ENCODE measurements at regions not wholly inside any gene's neighbourhood (a gene's known extent, or its start where the extent isn't known, plus 50 kb on each side); places are given as distances from the start of the nearest gene placed in this dataset.
A peak's percentile ranks its signal among the peaks of the same experiment; 100 is the strongest.

GRCh38 chr14:101234244-101234937 is 326.9 kb upstream of the DIO3 start:
- H3K27me3 ChIP-seq: peaks cover 0 to 37% (median 5%) of the 10 kb centered on the region in 3 donors
- no peaks in the 10 kb centered on the region for H3K36me3 ChIP-seq
- H3K27ac ChIP-seq: no peak overlapping the region
- intact Hi-C loops (cut with DNase I; ENCODE audit: low total_unique reads): no loop called here
- 72 to 78% (median 72%) methylated on average over 19 to 23 of the region's 23 CpGs for WGBS, 5 donors
- no peaks in the 10 kb centered on the region for H3K9me3 ChIP-seq
- DNase-seq: no peak
- no peak overlapping the region for H3K4me3 ChIP-seq
- peaks cover 0 to 7% (median 0%) of the 10 kb centered on the region in 4 donors for H3K4me1 ChIP-seq
- TF ChIP-seq CTCF (IDR thresholded peaks at IDR 0.05) (no peak), EP300 (IDR thresholded peaks at IDR 0.05) (no peak), POLR2A (IDR thresholded peaks at IDR 0.05) (no peak), POLR2AphosphoS5 (IDR thresholded peaks at IDR 0.05) (no peak)

GRCh38 chr14:101234999-101235334 is 326.3 kb upstream of the DIO3 start:
- Histone ChIP-seq H3K4me3 (no peak overlapping the region), H3K4me1 (peaks cover 0 to 7% (median 0%) of the 10 kb centered on the region in 4 donors), H3K9me3 (no peaks in the 10 kb centered on the region), H3K27me3 (peaks cover 0 to 39% (median 5%) of the 10 kb centered on the region in 3 donors), H3K27ac (no peak overlapping the region), H3K36me3 (no peaks in the 10 kb centered on the region)
- intact Hi-C loops (cut with DNase I; ENCODE audit: low total_unique reads): no loop called here
- WGBS, 5 donors: 80 to 92% (median 85%) methylated on average over 10 to 12 of the region's 12 CpGs
- TF ChIP-seq POLR2A (IDR thresholded peaks at IDR 0.05): no peak
- TF ChIP-seq EP300 (IDR thresholded peaks at IDR 0.05): no peak
- TF ChIP-seq CTCF (IDR thresholded peaks at IDR 0.05): no peak
- no peak for TF ChIP-seq POLR2AphosphoS5 (IDR thresholded peaks at IDR 0.05)
- DNase-seq: no peak

- TF ChIP-seq CTCF (IDR thresholded peaks at IDR 0.05): peak in 4 of 7 experiments; percentile 21 to 42 (median 26)
- no peak for TF ChIP-seq POLR2A (IDR thresholded peaks at IDR 0.05)
- no peak overlapping the region for H3K27ac ChIP-seq
- intact Hi-C loops (cut with DNase I; ENCODE audit: low total_unique reads): no loop called here
- H3K36me3 ChIP-seq: no peaks in the 10 kb centered on the region
- H3K4me3 ChIP-seq: no peak overlapping the region
- H3K27me3 ChIP-seq: peaks cover 0 to 44% (median 5%) of the 10 kb centered on the region in 3 donors
- peaks cover 0 to 3% (median 0%) of the 10 kb centered on the region in 4 donors for H3K9me3 ChIP-seq
- DNase-seq: peak; percentile 47 to 80
- WGBS, 5 donors: 61 to 66% (median 63%) methylated on average over 14 to 16 of the region's 16 CpGs
- H3K4me1 ChIP-seq: peaks cover 0 to 7% (median 0%) of the 10 kb centered on the region in 4 donors
Measured at GRCh38 chr14:101235335-101236103, 325.8 kb upstream of the DIO3 start.

GRCh38 chr14:101236496-101237251 is 324.6 kb upstream of the DIO3 start:
- no peak for DNase-seq
- H3K4me3 ChIP-seq: no peak overlapping the region
- peaks cover 0 to 7% (median 0%) of the 10 kb centered on the region in 4 donors for H3K4me1 ChIP-seq
- H3K27me3 ChIP-seq: peaks cover 0 to 46% (median 5%) of the 10 kb centered on the region in 3 donors
- peaks cover 0 to 10% (median 0%) of the 10 kb centered on the region in 4 donors for H3K9me3 ChIP-seq
- H3K27ac ChIP-seq: no peak overlapping the region
- no peak for TF ChIP-seq CTCF (IDR thresholded peaks at IDR 0.05)
- no peak for TF ChIP-seq POLR2AphosphoS5 (IDR thresholded peaks at IDR 0.05)
- no peak for TF ChIP-seq POLR2A (IDR thresholded peaks at IDR 0.05)
- TF ChIP-seq EP300 (IDR thresholded peaks at IDR 0.05): no peak
- intact Hi-C loops (cut with DNase I; ENCODE audit: low total_unique reads): no loop called here
- no peaks in the 10 kb centered on the region for H3K36me3 ChIP-seq
- 82 to 85% (median 84%) methylated on average over 9 to 15 of the region's 15 CpGs for WGBS, 5 donors
